Inflammatory macrophage treated with lipopolysaccharide for 1 hour (primary cell): ENCODE measurements at regions not wholly inside any gene's neighbourhood (a gene's known extent, or its start where the extent isn't known, plus 50 kb on each side); places are given as distances from the start of the nearest gene placed in this dataset.
"Not testable (repeated sequence)": the region's sequence is repeated elsewhere in the genome, so short reads cannot be mapped to it uniquely, and the experiment has no call there.

Experiments used
- DNase-seq, 2 donors: peaks; one replicate each; pipeline ENCODE4 v3.0.0-alpha.2; 2020 to 2022

- DNase-seq: no peak
Observed at GRCh38 chr5:10921160-10921559, 160.1 kb upstream of the DAP start.

- DNase-seq: no peak
Observed at GRCh38 chr5:10920400-10920799, 159.4 kb upstream of the DAP start.

GRCh38 chr5:10914741-10915480 lies 153.9 kb upstream of the DAP start:
- no peak for DNase-seq

- DNase-seq: peak; percentile 77 to 85
Observed at GRCh38 chr5:10913841-10914240, 152.8 kb upstream of the DAP start.

GRCh38 chr5:10913181-10913810 lies 152.3 kb upstream of the DAP start:
- DNase-seq: no peak

- DNase-seq: no peak
Observed at GRCh38 chr5:10912435-10912834, 151.4 kb upstream of the DAP start.

GRCh38 chr5:10910261-10910660 lies 149.2 kb upstream of the DAP start:
- no peak for DNase-seq

- DNase-seq: no peak
Observed at GRCh38 chr5:10904862-10905432, 143.9 kb upstream of the DAP start.

GRCh38 chr5:10903786-10904560 lies 142.9 kb upstream of the DAP start:
- DNase-seq: no peak

GRCh38 chr5:10902145-10902544 lies 141.1 kb upstream of the DAP start:
- no peak for DNase-seq

GRCh38 chr5:10898514-10898913 lies 137.5 kb upstream of the DAP start:
- no peak for DNase-seq

GRCh38 chr5:10896016-10896415 lies 135.0 kb upstream of the DAP start:
- DNase-seq: no peak

- DNase-seq: no peak
Observed at GRCh38 chr5:10894445-10895054, 133.5 kb upstream of the DAP start.

GRCh38 chr5:10892911-10893215 lies 131.8 kb upstream of the DAP start:
- DNase-seq: no peak

GRCh38 chr5:10892147-10892910 lies 131.3 kb upstream of the DAP start:
- DNase-seq: no peak

- DNase-seq: no peak
Observed at GRCh38 chr5:10891193-10891592, 130.2 kb upstream of the DAP start.

- DNase-seq: no peak
Observed at GRCh38 chr5:10886497-10886896, 125.5 kb upstream of the DAP start.

GRCh38 chr5:10885026-10885425 lies 124.0 kb upstream of the DAP start:
- DNase-seq: no peak

GRCh38 chr5:10883945-10884344 lies 122.9 kb upstream of the DAP start:
- not testable (repeated sequence) for DNase-seq

- no peak for DNase-seq
Observed at GRCh38 chr5:10880934-10881333, 119.9 kb upstream of the DAP start.

- DNase-seq: not testable (repeated sequence)
Observed at GRCh38 chr5:10876996-10877395, 116.0 kb upstream of the DAP start.

- peak; percentile 56 to 72 for DNase-seq
Observed at GRCh38 chr5:10876006-10876744, 115.1 kb upstream of the DAP start.
